ENCODE measurements at regions not wholly inside any gene's neighbourhood (a gene's known extent, or its start where the extent isn't known, plus 50 kb on each side); places are given as distances from the start of the nearest gene placed in this dataset.
"Not testable (repeated sequence)": the region's sequence is repeated elsewhere in the genome, so short reads cannot be mapped to it uniquely, and the experiment has no call there.

- Mint-ChIP-seq H3K4me1 (ENCODE audit: low read depth) (no peaks in the 10 kb centered on the region), H3K36me3 (ENCODE audit: low read depth) (no peaks in the 10 kb centered on the region), H3K27me3 (ENCODE audit: low read depth) (no peaks in the 10 kb centered on the region), H3K27ac (no peak overlapping the region), H3K9me3 (peaks cover 43% of the 10 kb centered on the region), H3K4me3 (no peak overlapping the region)
- DNase-seq (ENCODE audit: low spot score) = no peak
These were observed 394.4 kb upstream of the STXBP6 start for GRCh38 chr14:25444381-25444780.

- not testable (repeated sequence) for H3K27ac Mint-ChIP-seq; H3K27me3 Mint-ChIP-seq (ENCODE audit: low read depth); H3K4me3 Mint-ChIP-seq; DNase-seq (ENCODE audit: low spot score); H3K36me3 Mint-ChIP-seq (ENCODE audit: low read depth); H3K4me1 Mint-ChIP-seq (ENCODE audit: low read depth)
- peaks cover 37% of the 10 kb centered on the region for H3K9me3 Mint-ChIP-seq
These were observed 390.4 kb upstream of the STXBP6 start for GRCh38 chr14:25440382-25440781.

- Mint-ChIP-seq H3K27ac (no peak overlapping the region), H3K4me1 (ENCODE audit: low read depth) (no peaks in the 10 kb centered on the region), H3K27me3 (ENCODE audit: low read depth) (no peaks in the 10 kb centered on the region), H3K9me3 (peaks cover 31% of the 10 kb centered on the region), H3K4me3 (no peak overlapping the region), H3K36me3 (ENCODE audit: low read depth) (no peaks in the 10 kb centered on the region)
- DNase-seq (ENCODE audit: low spot score) = no peak
These were observed 387.0 kb upstream of the STXBP6 start for GRCh38 chr14:25436906-25437305.

GRCh38 chr14:25436288-25436875 is 386.4 kb upstream of the STXBP6 start:
- H3K27me3 Mint-ChIP-seq (ENCODE audit: low read depth) = no peaks in the 10 kb centered on the region
- H3K36me3 Mint-ChIP-seq (ENCODE audit: low read depth) = no peaks in the 10 kb centered on the region
- DNase-seq (ENCODE audit: low spot score) = no peak
- H3K4me3 Mint-ChIP-seq = no peak overlapping the region
- no peaks in the 10 kb centered on the region for H3K4me1 Mint-ChIP-seq (ENCODE audit: low read depth)
- no peak overlapping the region for H3K27ac Mint-ChIP-seq
- peaks cover 31% of the 10 kb centered on the region for H3K9me3 Mint-ChIP-seq

- no peak for DNase-seq (ENCODE audit: low spot score)
- Mint-ChIP-seq H3K9me3 (peaks cover 28% of the 10 kb centered on the region), H3K27ac (no peak overlapping the region), H3K4me3 (no peak overlapping the region), H3K36me3 (ENCODE audit: low read depth) (no peaks in the 10 kb centered on the region), H3K27me3 (ENCODE audit: low read depth) (no peaks in the 10 kb centered on the region), H3K4me1 (ENCODE audit: low read depth) (no peaks in the 10 kb centered on the region)
These were observed 381.5 kb upstream of the STXBP6 start for GRCh38 chr14:25431211-25432076.

- H3K4me3 Mint-ChIP-seq = no peak overlapping the region
- H3K27ac Mint-ChIP-seq = no peak overlapping the region
- H3K4me1 Mint-ChIP-seq (ENCODE audit: low read depth) = no peaks in the 10 kb centered on the region
These were observed 380.9 kb upstream of the STXBP6 start for GRCh38 chr14:25430808-25431207.

GRCh38 chr14:25412998-25413397 is 363.1 kb upstream of the STXBP6 start:
- H3K4me1 Mint-ChIP-seq (ENCODE audit: low read depth) = no peaks in the 10 kb centered on the region
- no peak for DNase-seq (ENCODE audit: low spot score)
- no peak overlapping the region for H3K4me3 Mint-ChIP-seq
- no peaks in the 10 kb centered on the region for H3K9me3 Mint-ChIP-seq
- H3K27ac Mint-ChIP-seq = no peak overlapping the region
- H3K27me3 Mint-ChIP-seq (ENCODE audit: low read depth) = no peaks in the 10 kb centered on the region
- H3K36me3 Mint-ChIP-seq (ENCODE audit: low read depth) = no peaks in the 10 kb centered on the region

More at GRCh38 chr14:25430808-25431207, 380.9 kb upstream of the STXBP6 start:
- Mint-ChIP-seq H3K9me3 (peaks cover 28% of the 10 kb centered on the region), H3K27me3 (ENCODE audit: low read depth) (no peaks in the 10 kb centered on the region), H3K36me3 (ENCODE audit: low read depth) (no peaks in the 10 kb centered on the region)
- no peak for DNase-seq (ENCODE audit: low spot score)

- H3K4me3 Mint-ChIP-seq = no peak overlapping the region
- no peaks in the 10 kb centered on the region for H3K27me3 Mint-ChIP-seq (ENCODE audit: low read depth)
- H3K9me3 Mint-ChIP-seq = no peaks in the 10 kb centered on the region
- DNase-seq (ENCODE audit: low spot score) = no peak
- H3K4me1 Mint-ChIP-seq (ENCODE audit: low read depth) = no peaks in the 10 kb centered on the region
- no peak overlapping the region for H3K27ac Mint-ChIP-seq
- no peaks in the 10 kb centered on the region for H3K36me3 Mint-ChIP-seq (ENCODE audit: low read depth)
These were observed 362.1 kb upstream of the STXBP6 start for GRCh38 chr14:25411781-25412757.

- Mint-ChIP-seq H3K4me1 (ENCODE audit: low read depth) (no peaks in the 10 kb centered on the region), H3K9me3 (no peaks in the 10 kb centered on the region), H3K4me3 (no peak overlapping the region)
These were observed 356.9 kb upstream of the STXBP6 start for GRCh38 chr14:25406818-25407217.

GRCh38 chr14:25400607-25401206 is 350.8 kb upstream of the STXBP6 start:
- H3K36me3 Mint-ChIP-seq (ENCODE audit: low read depth) = no peaks in the 10 kb centered on the region
- H3K4me3 Mint-ChIP-seq = no peak overlapping the region
- H3K27ac Mint-ChIP-seq = no peak overlapping the region
- H3K9me3 Mint-ChIP-seq = no peaks in the 10 kb centered on the region
- no peaks in the 10 kb centered on the region for H3K27me3 Mint-ChIP-seq (ENCODE audit: low read depth)
- H3K4me1 Mint-ChIP-seq (ENCODE audit: low read depth) = no peaks in the 10 kb centered on the region
- DNase-seq (ENCODE audit: low spot score) = peak; percentile 14

More at GRCh38 chr14:25406818-25407217, 356.9 kb upstream of the STXBP6 start:
- no peaks in the 10 kb centered on the region for H3K27me3 Mint-ChIP-seq (ENCODE audit: low read depth)
- no peak overlapping the region for H3K27ac Mint-ChIP-seq
- H3K36me3 Mint-ChIP-seq (ENCODE audit: low read depth) = no peaks in the 10 kb centered on the region
- no peak for DNase-seq (ENCODE audit: low spot score)

- Mint-ChIP-seq H3K9me3 (no peaks in the 10 kb centered on the region), H3K27ac (no peak overlapping the region), H3K36me3 (ENCODE audit: low read depth) (no peaks in the 10 kb centered on the region), H3K4me1 (ENCODE audit: low read depth) (peaks cover 5% of the 10 kb centered on the region), H3K4me3 (no peak overlapping the region), H3K27me3 (ENCODE audit: low read depth) (no peaks in the 10 kb centered on the region)
- DNase-seq (ENCODE audit: low spot score) = no peak
These were observed 346.2 kb upstream of the STXBP6 start for GRCh38 chr14:25396128-25396527.

GRCh38 chr14:25394791-25395391 is 344.9 kb upstream of the STXBP6 start:
- Mint-ChIP-seq H3K27me3 (ENCODE audit: low read depth) (no peaks in the 10 kb centered on the region), H3K4me1 (ENCODE audit: low read depth) (peaks cover 5% of the 10 kb centered on the region), H3K9me3 (no peaks in the 10 kb centered on the region), H3K4me3 (no peak overlapping the region), H3K36me3 (ENCODE audit: low read depth) (no peaks in the 10 kb centered on the region), H3K27ac (no peak overlapping the region)
- DNase-seq (ENCODE audit: low spot score) = no peak

GRCh38 chr14:25394356-25394755 is 344.4 kb upstream of the STXBP6 start:
- Mint-ChIP-seq H3K27me3 (ENCODE audit: low read depth) (no peaks in the 10 kb centered on the region), H3K36me3 (ENCODE audit: low read depth) (no peaks in the 10 kb centered on the region)
- DNase-seq (ENCODE audit: low spot score) = no peak

More at GRCh38 chr14:25394356-25394755, 344.4 kb upstream of the STXBP6 start:
- peaks cover 5% of the 10 kb centered on the region for H3K4me1 Mint-ChIP-seq (ENCODE audit: low read depth)
- H3K4me3 Mint-ChIP-seq = no peak overlapping the region
- no peak overlapping the region for H3K27ac Mint-ChIP-seq
- H3K9me3 Mint-ChIP-seq = no peaks in the 10 kb centered on the region
